ENCODE measurements at regions not wholly inside any gene's neighbourhood (a gene's known extent, or its start where the extent isn't known, plus 50 kb on each side); places are given as distances from the start of the nearest gene placed in this dataset.

DNA sequence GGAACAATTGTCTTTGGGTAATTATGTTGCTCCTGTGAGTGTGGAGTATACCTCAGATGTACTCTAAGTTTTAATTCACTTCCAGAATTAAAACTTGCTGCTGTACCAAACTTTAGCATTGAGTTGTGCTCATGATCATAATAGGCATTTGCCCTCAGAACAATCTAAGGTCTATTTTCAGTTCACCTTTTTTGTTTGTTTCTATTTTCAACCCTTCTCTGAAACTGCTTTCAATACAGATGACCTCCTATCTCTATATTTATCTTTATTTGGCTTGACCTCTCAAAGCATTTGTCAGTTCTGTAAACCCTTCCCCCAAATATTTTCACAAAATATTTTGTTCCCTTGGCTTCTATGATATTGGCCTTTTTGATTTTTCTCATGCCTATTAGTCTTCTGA, 873.0 kb downstream of the OLFM4 start:
- no peak for DNase-seq

DNA sequence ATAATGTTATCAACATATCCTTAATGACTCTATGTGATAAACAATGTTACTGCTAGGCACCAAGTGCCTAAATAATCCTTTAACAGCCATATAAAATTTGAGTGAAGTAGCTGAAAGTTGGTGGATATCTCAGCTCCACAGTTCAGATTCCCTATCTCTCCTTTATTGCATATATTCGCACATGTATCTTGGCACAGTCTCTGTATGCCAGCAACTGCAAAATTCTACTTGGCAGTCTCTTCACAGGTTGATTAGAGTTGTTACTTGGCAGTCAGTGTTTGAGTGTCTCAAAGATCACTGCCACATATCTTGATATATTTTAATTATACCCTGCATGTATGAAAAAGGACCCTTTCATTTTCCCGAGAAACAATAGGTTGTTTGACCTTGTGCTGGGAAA, 879.3 kb downstream of the OLFM4 start:
- DNase-seq: no peak

DNA sequence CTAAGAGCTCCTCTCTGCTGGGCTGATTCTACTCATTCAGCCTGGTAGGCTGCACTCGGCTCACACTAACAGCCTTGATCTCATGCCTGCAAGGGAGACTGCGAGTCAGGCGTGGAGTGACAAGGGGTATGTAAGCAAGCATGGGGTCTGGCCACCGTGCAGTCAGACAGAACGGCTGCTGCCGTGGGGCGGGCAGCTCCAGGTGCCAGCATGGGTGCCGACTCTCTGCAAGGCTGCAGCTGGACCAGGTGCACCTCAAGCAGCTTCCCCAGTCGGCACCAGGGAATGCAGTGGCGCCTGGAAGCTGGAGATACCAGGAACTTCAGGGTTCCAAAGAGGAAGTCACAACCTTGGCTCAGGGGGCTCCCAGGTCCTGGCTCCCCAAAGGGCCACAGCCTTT, 892.3 kb downstream of the OLFM4 start:
- DNase-seq: no peak

GRCh38 chr13:53921473-53921872, 892.9 kb downstream of the OLFM4 start:
- no peak for DNase-seq

DNA sequence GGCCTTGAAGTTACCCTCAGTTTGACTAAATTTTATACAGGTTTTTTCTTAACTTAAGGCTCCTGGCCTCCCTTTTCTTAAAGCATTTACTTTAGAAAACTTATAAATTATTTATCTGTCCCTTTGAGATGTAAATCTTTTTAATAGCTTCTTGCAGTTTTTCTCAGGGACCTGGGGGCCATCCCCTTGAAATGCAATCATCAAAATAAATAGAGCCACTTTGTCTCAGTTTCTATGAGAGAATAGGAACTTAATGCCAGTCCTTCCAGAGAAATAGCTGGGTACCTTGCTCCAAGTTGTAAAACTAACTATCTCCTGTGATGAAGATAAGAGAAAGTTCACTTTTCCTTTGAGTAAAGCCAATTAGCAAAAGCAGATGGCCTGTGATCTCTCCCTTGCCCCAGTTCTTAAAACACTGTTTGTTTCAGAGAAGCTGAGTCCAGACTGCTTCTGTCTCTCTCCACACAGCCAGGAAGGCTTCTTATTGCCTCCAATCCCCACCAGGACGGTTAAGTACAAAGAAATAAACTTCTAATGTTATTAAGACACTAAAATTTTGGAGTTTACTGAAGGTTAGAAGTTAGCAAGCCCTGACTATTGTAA, 913.1 kb downstream of the OLFM4 start:
- DNase-seq: no peak

- DNase-seq: no peak
These were observed 917.9 kb downstream of the OLFM4 start for GRCh38 chr13:53946500-53946899.

- DNase-seq: no peak
These were observed 924.6 kb downstream of the OLFM4 start for GRCh38 chr13:53953183-53953582.

All from DMS 273 treated with DMSO at 0.1 percent for 48 hours (cell line).